Thymus (tissue), 11 donors: ENCODE measurements at regions not wholly inside any gene's neighbourhood (a gene's known extent, or its start where the extent isn't known, plus 50 kb on each side); places are given as distances from the start of the nearest gene placed in this dataset.

ENCODE experiments used
- DNase-seq, 9 donors: peaks; one replicate each; pipeline ENCODE4 v3.0.0-alpha.2; 2013; ENCODE audit warnings: low spot score in 9 of 9, low read depth in 6 of 9, missing footprints in 1 of 9
- H3K27ac ChIP-seq, 2 donors: one replicate each; pipeline ENCODE4 v1.5.1; 2013; ENCODE audit warnings: control low read depth in 1 of 2, low read depth in 1 of 2, low read length in 1 of 2, mild to moderate bottlenecking in 1 of 2, moderate library complexity in 1 of 2
- H3K27me3 ChIP-seq, 2 donors: one replicate each; pipeline ENCODE4 v1.5.1; 2013; ENCODE audit warnings: low read length in 1 of 2; ENCODE audit not compliant: control insufficient read depth in 2 of 2, insufficient read depth in 1 of 2
- H3K36me3 ChIP-seq, 2 donors: one replicate each; pipeline ENCODE4 v1.5.1; 2013; ENCODE audit warnings: low read length in 1 of 2, mild to moderate bottlenecking in 1 of 2, moderate library complexity in 1 of 2; ENCODE audit not compliant: control insufficient read depth in 2 of 2, insufficient read depth in 2 of 2
- H3K4me1 ChIP-seq, 2 donors: one replicate each; pipeline ENCODE4 v1.5.1; 2013; ENCODE audit warnings: low read length in 2 of 2; ENCODE audit not compliant: control insufficient read depth in 2 of 2, insufficient read depth in 2 of 2
- H3K4me3 ChIP-seq, 2 donors: one replicate each; pipeline ENCODE4 v1.5.1; 2013; ENCODE audit warnings: low read length in 2 of 2, control low read depth in 1 of 2, mild to moderate bottlenecking in 1 of 2
- H3K9me3 ChIP-seq, 2 donors: one replicate each; pipeline ENCODE4 v1.5.1; 2013; ENCODE audit warnings: low read length in 1 of 2, mild to moderate bottlenecking in 1 of 2; ENCODE audit not compliant: control insufficient read depth in 2 of 2, insufficient read depth in 1 of 2
- WGBS: extraction: QIAGEN DNeasy Blood & Tissue Kit; methylation state at CpG from one replicate; pipeline ENCODE4 v1.1.7; 2013; 5-methylcytosine and 5-hydroxymethylcytosine counted together
- donor health status: healthy.

DNA sequence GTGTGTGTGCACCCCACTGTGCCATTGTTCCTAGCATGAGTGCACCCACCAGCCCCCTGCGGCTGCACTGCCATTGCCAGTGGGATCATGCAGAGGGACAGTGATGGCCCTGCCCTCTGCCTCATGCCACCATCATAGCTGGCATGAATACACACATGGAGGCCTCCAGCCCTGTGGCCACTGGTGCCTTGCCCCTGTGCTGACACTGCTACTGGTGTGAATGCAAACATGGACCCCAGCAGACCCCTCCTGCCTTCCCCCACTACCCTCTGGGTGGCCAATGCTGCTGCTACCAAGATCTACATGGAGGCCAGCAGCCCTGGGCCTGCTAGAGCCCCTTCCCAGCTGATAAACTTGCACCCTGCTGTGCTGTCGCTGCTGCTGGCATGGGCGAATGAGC is 995.5 kb upstream of the GOT2 start:
- DNase-seq, result no peak
- Histone ChIP-seq H3K36me3 (no peaks in the 10 kb centered on the region), H3K4me3 (no peak overlapping the region), H3K4me1 (no peaks in the 10 kb centered on the region), H3K27me3 (no peaks in the 10 kb centered on the region), H3K27ac (no peak overlapping the region), H3K9me3 (peaks cover 0 to 14% of the 10 kb centered on the region in 2 donors)
- 97% methylated on average over 3 of the region's 3 CpGs for WGBS

DNA sequence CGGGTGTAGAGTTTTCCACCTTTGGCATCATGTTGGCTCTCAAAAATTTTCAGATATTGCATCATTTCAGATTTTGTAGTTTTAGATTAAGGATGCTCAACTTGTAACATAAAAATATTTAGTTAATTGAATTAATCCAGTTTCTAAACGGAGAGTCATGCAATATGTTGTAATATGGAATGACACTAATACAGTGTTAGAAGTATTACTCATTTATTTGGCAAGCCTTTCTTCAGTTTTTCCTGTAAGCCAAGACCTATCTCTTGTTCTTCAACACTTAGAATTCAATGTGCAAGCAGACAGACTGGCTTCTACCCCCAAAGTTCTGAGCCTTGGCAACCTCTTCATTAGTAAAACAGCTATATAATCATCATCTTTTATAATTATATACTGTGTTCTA is 985.0 kb upstream of the GOT2 start:
- Histone ChIP-seq H3K4me1 (no peaks in the 10 kb centered on the region), H3K4me3 (no peak overlapping the region), H3K27ac (no peak overlapping the region), H3K27me3 (no peaks in the 10 kb centered on the region), H3K9me3 (no peaks in the 10 kb centered on the region), H3K36me3 (no peaks in the 10 kb centered on the region)
- DNase-seq, result no peak
- 92% methylated on average over 2 of the region's 2 CpGs for WGBS

DNA sequence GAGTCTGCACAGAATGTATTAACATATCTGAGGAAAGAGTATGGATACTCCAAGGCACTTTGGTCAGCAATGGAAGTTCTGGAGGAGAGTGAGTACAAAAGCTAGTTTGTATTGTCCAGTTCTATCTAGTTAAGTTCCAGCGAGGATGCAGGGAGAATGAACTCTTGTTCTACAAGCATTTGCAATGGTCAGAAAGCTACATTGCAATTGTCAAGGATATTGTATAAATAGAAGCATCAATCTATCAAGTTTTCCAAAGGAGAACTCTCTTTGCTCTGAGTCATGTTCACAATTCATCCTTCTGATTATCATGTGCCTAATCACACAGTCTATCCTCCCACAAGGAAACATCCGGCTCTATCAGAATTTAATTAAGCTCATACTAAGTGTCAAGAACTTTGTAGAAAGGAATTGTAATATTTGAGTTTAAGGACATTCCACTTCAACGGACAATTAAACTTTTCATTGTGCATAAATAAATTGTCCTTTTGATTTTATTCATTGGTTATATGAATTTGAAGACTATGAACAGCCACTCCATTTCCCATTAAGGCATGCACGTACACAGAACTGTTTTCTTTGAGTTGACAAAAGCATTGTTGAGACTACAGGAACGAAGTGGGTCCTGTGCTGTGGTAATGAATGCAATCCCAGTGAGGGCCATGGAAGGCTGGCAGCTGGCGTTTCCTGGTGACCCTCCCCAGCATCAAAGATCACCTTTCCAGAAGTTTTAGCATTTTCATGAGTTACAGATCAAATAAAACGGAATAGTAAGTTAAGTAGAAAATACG is 973.5 kb upstream of the GOT2 start:
- no peak for DNase-seq
- WGBS, result 91% methylated on average over 8 of the region's 8 CpGs
- Histone ChIP-seq H3K9me3 (no peaks in the 10 kb centered on the region), H3K27me3 (no peaks in the 10 kb centered on the region), H3K36me3 (no peaks in the 10 kb centered on the region), H3K27ac (no peak overlapping the region), H3K4me1 (no peaks in the 10 kb centered on the region), H3K4me3 (no peak overlapping the region)

DNA sequence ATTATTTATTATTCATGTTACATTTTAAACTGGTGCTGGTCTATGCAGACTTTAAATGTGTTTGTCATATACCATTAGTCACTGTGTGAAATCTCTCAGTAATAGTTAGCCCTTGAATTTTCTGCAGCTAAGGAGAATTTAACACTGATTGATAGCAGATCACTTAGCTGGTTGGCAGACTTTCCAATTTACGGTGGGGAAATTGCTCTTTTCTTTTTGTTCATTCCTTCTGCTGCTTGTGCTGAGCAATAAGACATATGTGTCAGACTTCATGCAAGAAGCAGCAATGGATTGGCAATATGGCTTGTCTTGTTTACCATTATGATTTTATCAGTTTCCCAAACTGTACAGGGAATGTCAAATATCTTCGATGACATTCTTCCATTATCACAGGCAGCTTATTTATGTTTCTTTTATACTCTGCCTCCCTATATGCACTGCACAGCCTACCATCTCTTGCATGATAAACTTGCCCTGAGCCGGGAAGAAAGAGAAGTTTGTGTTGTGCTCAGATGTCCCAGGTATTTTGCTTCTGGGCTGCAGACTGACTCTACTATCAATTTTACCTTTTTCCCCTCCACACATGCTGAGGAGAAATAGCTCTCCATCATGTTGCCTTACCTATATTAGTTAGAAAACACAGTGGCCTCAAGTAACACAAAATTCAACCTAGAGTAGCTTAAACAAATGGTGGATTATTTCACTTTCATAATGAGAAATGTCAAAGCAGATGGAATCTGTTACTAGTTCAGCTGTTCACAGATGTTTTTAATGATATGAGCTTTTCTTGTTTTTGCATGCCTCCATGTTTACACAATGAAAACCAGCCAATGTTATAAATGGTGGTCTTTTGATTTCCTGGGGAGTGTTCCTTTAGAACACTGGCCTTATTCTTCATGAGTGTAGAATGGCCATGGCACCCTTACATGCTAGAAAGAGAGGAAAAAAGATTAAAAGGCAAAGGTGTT is 968.1 kb upstream of the GOT2 start:
- no peak for DNase-seq
- Histone ChIP-seq H3K4me1 (no peaks in the 10 kb centered on the region), H3K27ac (no peak overlapping the region), H3K4me3 (no peak overlapping the region), H3K36me3 (no peaks in the 10 kb centered on the region), H3K9me3 (no peaks in the 10 kb centered on the region), H3K27me3 (no peaks in the 10 kb centered on the region)
- 90% methylated on average over 3 of the region's 3 CpGs for WGBS

DNA sequence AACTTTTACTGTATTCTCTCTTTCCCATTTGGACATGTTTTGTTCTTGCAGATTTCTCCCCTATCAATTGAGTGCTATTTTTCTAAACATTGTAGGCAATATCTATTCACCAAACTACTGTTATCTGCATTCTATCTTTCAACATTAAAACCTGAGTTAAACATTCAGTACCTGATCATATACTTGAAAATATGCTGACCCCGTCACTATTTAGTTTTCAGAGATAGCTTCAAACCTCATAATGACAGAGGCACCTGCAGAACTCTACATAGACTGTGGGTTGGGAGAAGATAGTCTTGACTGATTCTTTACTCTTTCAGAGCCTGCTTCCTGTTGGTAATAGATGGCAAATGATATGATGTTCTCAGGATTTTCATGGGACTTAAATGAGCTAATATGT is 965.7 kb upstream of the GOT2 start:
- WGBS, result 90% methylated on average over 1 of the region's 1 CpG
- H3K9me3 ChIP-seq, result no peaks in the 10 kb centered on the region
- no peak overlapping the region for H3K27ac ChIP-seq
- H3K27me3 ChIP-seq, result no peaks in the 10 kb centered on the region
- H3K36me3 ChIP-seq, result no peaks in the 10 kb centered on the region
- DNase-seq, result no peak
- no peak overlapping the region for H3K4me3 ChIP-seq
- no peaks in the 10 kb centered on the region for H3K4me1 ChIP-seq

DNA sequence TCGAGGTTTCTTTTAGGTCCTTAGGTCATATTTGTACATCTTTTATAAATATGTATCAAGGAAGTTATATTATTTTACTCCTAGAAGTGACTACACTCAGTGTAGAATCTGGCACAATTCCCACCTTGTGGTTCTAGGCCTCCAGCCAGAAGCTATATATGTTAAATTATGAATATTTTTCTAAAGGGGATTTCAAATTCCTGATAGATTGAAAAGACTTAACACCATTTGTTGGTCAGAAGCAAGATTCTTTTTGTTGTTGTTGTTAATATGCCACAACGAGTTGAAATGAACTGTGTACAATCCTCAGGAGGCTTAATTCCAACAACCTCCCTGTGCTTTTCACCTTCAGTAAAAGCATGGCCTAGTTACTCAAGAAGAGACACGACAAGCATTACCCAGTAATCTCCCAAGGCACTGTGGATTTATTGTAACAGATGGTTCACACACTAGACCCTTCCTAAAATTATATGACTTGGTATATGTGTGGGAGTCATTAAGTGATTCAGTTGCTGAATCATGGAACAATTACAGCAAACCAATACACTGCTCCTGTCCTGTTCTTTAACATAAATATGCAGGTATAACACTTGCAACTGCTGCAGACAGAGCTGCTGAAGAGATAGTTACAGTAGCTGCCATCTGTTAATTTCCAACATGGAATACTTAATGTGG is 964.4 kb upstream of the GOT2 start:
- WGBS, result 51% methylated on average over 3 of the region's 3 CpGs
- Histone ChIP-seq H3K27ac (no peak overlapping the region), H3K9me3 (no peaks in the 10 kb centered on the region), H3K4me1 (no peaks in the 10 kb centered on the region), H3K36me3 (no peaks in the 10 kb centered on the region), H3K4me3 (no peak overlapping the region), H3K27me3 (no peaks in the 10 kb centered on the region)
- no peak for DNase-seq

DNA sequence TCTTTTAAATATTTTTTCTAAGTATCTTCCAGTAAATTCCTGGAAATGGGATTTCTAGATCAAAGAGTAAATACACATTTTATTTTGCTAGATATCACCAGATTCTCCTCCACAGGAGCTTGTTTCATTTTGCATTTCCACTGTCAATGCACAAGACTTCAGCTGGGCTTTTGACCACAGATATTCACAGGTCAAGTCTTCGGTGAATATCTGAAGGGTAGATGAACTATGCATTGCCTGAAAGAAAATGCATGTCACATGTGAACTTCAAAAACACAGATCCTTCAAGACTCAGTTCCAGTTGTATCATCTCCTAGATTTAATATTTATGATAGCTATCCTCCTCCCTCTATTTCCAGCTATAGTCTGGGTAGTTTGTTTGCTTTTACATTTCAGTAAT is 963.6 kb upstream of the GOT2 start:
- H3K27me3 ChIP-seq, result no peaks in the 10 kb centered on the region
- DNase-seq, result no peak
- H3K4me3 ChIP-seq, result no peak overlapping the region
- no peaks in the 10 kb centered on the region for H3K9me3 ChIP-seq
- no peaks in the 10 kb centered on the region for H3K4me1 ChIP-seq
- H3K36me3 ChIP-seq, result no peaks in the 10 kb centered on the region
- H3K27ac ChIP-seq, result no peak overlapping the region
- 93% methylated on average over 1 of the region's 1 CpG for WGBS

DNA sequence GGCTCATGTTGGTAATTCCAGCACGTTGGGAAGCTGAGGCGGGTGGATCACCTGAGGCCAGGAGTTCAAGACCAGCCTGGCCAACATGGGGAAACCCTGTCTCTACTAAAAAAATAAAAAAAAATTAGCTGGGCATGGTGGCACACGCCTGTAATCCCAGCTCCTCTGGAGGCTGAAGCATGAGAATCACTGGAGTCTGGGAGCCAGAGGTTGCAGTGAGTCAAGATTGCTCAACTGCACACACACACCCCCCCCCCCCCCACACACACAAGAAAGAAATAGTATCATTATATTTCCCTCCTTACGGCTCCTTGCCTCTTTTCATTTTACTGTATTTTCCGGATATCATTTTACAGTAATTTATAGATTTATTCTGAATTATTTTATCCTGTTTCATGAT is 963.1 kb upstream of the GOT2 start:
- WGBS, result 93% methylated on average over 5 of the region's 5 CpGs
- no peaks in the 10 kb centered on the region for H3K36me3 ChIP-seq
- DNase-seq, result no peak
- no peak overlapping the region for H3K4me3 ChIP-seq
- no peaks in the 10 kb centered on the region for H3K9me3 ChIP-seq
- H3K4me1 ChIP-seq, result no peaks in the 10 kb centered on the region
- H3K27ac ChIP-seq, result no peak overlapping the region
- no peaks in the 10 kb centered on the region for H3K27me3 ChIP-seq

DNA sequence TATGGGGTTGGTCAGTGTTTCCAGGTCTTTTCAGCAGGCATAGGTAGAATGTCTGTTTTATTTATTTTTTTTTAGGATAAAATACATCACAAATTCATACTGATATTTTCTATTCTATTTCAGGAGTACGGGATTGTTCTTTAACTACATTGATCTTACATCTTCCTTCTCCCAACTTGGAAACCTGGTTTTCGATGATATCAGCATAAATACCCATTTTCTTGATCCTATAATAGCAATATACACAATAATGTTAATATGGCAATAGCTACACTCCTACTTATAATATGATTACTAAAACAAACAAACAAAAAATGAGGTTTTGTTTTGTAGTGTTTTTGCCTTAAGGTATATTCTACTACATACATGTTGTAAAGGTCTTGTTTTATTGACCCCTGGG is 962.4 kb upstream of the GOT2 start:
- Histone ChIP-seq H3K36me3 (no peaks in the 10 kb centered on the region), H3K4me1 (no peaks in the 10 kb centered on the region), H3K27ac (no peak overlapping the region), H3K27me3 (no peaks in the 10 kb centered on the region), H3K9me3 (no peaks in the 10 kb centered on the region), H3K4me3 (no peak overlapping the region)
- 88% methylated on average over 2 of the region's 2 CpGs for WGBS
- no peak for DNase-seq
